H9 (cell line): ENCODE measurements at regions not wholly inside any gene's neighbourhood (a gene's known extent, or its start where the extent isn't known, plus 50 kb on each side); places are given as distances from the start of the nearest gene placed in this dataset.

Source experiments
- DNase-seq: peaks from one replicate; pipeline ENCODE4 v3.0.0-alpha.2; 2017
- H2AFZ ChIP-seq: one replicate; pipeline ENCODE4 v1.6.1; 2013; ENCODE audit warnings: mild to moderate bottlenecking, low read length, control low read depth, moderate library complexity
- H2AK5ac ChIP-seq: 2 replicates; pipeline ENCODE4 v1.6.1; 2013; ENCODE audit warnings: low read length, control low read depth, mixed read lengths; ENCODE audit not compliant: insufficient read length
- H2BK120ac ChIP-seq: one replicate; pipeline ENCODE4 v1.6.1; 2013; ENCODE audit warnings: low read depth, mild to moderate bottlenecking, low read length, control low read depth, inconsistent platforms; ENCODE audit not compliant: poor library complexity, severe bottlenecking
- H2BK12ac ChIP-seq: 2 replicates; pipeline ENCODE4 v1.6.1; 2013; ENCODE audit warnings: low read length, control low read depth, mixed read lengths, low read depth; ENCODE audit not compliant: insufficient read length
- H2BK15ac ChIP-seq: 2 replicates; pipeline ENCODE4 v1.6.1; 2013; ENCODE audit warnings: low read depth, low read length, control low read depth
- H2BK20ac ChIP-seq: one replicate; pipeline ENCODE4 v1.6.1; 2013; ENCODE audit warnings: low read depth, mild to moderate bottlenecking, low read length, control low read depth, inconsistent platforms; ENCODE audit not compliant: poor library complexity, severe bottlenecking
- H2BK5ac ChIP-seq: 2 replicates; pipeline ENCODE4 v1.6.1; 2013; ENCODE audit warnings: low read length, control low read depth, mixed read lengths; ENCODE audit not compliant: insufficient read length
- H3K14ac ChIP-seq: 2 replicates; pipeline ENCODE4 v1.6.1; 2013; ENCODE audit warnings: low read length, control low read depth; ENCODE audit not compliant: insufficient read depth
- H3K18ac ChIP-seq: 2 replicates; pipeline ENCODE4 v1.6.1; 2013; ENCODE audit warnings: low read depth, mild to moderate bottlenecking, mixed read lengths, low read length, control low read depth; ENCODE audit not compliant: insufficient read length
- H3K23ac ChIP-seq: 2 replicates; pipeline ENCODE4 v1.6.1; 2013; ENCODE audit warnings: low read length, control low read depth, mixed read lengths, low read depth; ENCODE audit not compliant: insufficient read length
- H3K23me2 ChIP-seq: 2 replicates; pipeline ENCODE4 v1.6.1; 2013; ENCODE audit warnings: low read depth, mild to moderate bottlenecking, mixed read lengths, low read length, control low read depth; ENCODE audit not compliant: insufficient read length, poor library complexity, severe bottlenecking
- H3K27ac ChIP-seq: 2 replicates; pipeline ENCODE4 v1.5.1; 2013; ENCODE audit warnings: low read length, control low read depth, mixed read lengths, low read depth; ENCODE audit not compliant: insufficient read length
- H3K27me3 ChIP-seq: 2 replicates; pipeline ENCODE4 v1.6.1; 2013; ENCODE audit warnings: low read length, control low read depth, inconsistent platforms; ENCODE audit not compliant: insufficient read depth
- H3K4ac ChIP-seq: 2 replicates; pipeline ENCODE4 v1.6.1; 2013; ENCODE audit warnings: low read depth, mild to moderate bottlenecking, control low read depth, inconsistent platforms, low read length, moderate library complexity
- H3K4me1 ChIP-seq: 2 replicates; pipeline ENCODE4 v1.6.1; 2013; ENCODE audit warnings: low read length, control low read depth, inconsistent platforms; ENCODE audit not compliant: insufficient read depth
- H3K4me2 ChIP-seq: 2 replicates; pipeline ENCODE4 v1.6.1; 2013; ENCODE audit warnings: low read length, control low read depth, mixed read lengths; ENCODE audit not compliant: insufficient read length, insufficient read depth
- H3K56ac ChIP-seq: 2 replicates; pipeline ENCODE4 v1.6.1; 2013; ENCODE audit warnings: low read depth, mild to moderate bottlenecking, mixed read lengths, low read length, control low read depth; ENCODE audit not compliant: insufficient read length
- H3K79me1 ChIP-seq: 2 replicates; pipeline ENCODE4 v1.6.1; 2013; ENCODE audit warnings: low read depth, mild to moderate bottlenecking, moderate library complexity, low read length, control low read depth, inconsistent platforms; ENCODE audit not compliant: insufficient read depth, poor library complexity, severe bottlenecking
- H3K79me2 ChIP-seq: 2 replicates; pipeline ENCODE4 v1.6.1; 2013; ENCODE audit warnings: low read length, control low read depth, inconsistent platforms; ENCODE audit not compliant: insufficient read depth
- H3K9ac ChIP-seq: 2 replicates; pipeline ENCODE4 v1.6.1; 2013; ENCODE audit warnings: low read length, control low read depth, mixed read lengths; ENCODE audit not compliant: insufficient read length; ENCODE audit errors: extremely low read depth
- H3K9me3 ChIP-seq: one replicate; pipeline ENCODE4 v1.6.1; 2013; ENCODE audit warnings: low read depth, low read length, inconsistent platforms; ENCODE audit not compliant: control insufficient read depth
- H3T11ph ChIP-seq: one replicate; pipeline ENCODE4 v1.6.1; 2013; ENCODE audit warnings: mild to moderate bottlenecking, low read length, control low read depth, inconsistent platforms
- H4K20me1 ChIP-seq: one replicate; pipeline ENCODE4 v1.6.1; 2013; ENCODE audit not compliant: control insufficient read depth, insufficient read length, insufficient read depth
- H4K5ac ChIP-seq: 2 replicates; pipeline ENCODE4 v1.6.1; 2013; ENCODE audit warnings: low read depth, mild to moderate bottlenecking, mixed read lengths, low read length, control low read depth; ENCODE audit not compliant: insufficient read length
- H4K8ac ChIP-seq: replicated peaks from 2 replicates; pipeline ENCODE4 v1.6.1; 2013; ENCODE audit warnings: low read length, control low read depth, mixed read lengths, low read depth; ENCODE audit not compliant: insufficient read length
- H4K91ac ChIP-seq: 2 replicates; pipeline ENCODE4 v1.6.1; 2013; ENCODE audit warnings: low read depth, mild to moderate bottlenecking, moderate library complexity, mixed read lengths, low read length, control low read depth; ENCODE audit not compliant: insufficient read length
- H3K27ac Mint-ChIP-seq, 3 experiments: 2 replicates in 2 of 3; 3 replicates in 1 of 3; pipeline ENCODE4 v1.8.0; 2020 to 2021; ENCODE audit warnings: mixed read lengths in 3 of 3, mild to moderate bottlenecking in 1 of 3, moderate library complexity in 1 of 3
- H3K27me3 Mint-ChIP-seq: 2 replicates; pipeline ENCODE4 v1.8.0; 2021; ENCODE audit warnings: low read depth, mild to moderate bottlenecking, moderate library complexity, mixed read lengths
- H3K36me3 Mint-ChIP-seq, 3 experiments: 2 replicates in 2 of 3; 3 replicates in 1 of 3; pipeline ENCODE4 v1.8.0; 2020 to 2021; ENCODE audit warnings: low read depth in 3 of 3, mixed read lengths in 3 of 3; ENCODE audit not compliant: insufficient read depth in 1 of 3
- H3K4me1 Mint-ChIP-seq, 2 experiments: 2 replicates each; pipeline ENCODE4 v1.8.0; 2020; ENCODE audit warnings: mixed read lengths in 2 of 2
- H3K4me3 Mint-ChIP-seq, 2 experiments: 2 replicates in 1 of 2; 3 replicates in 1 of 2; pipeline ENCODE4 v1.8.0; 2020 to 2021; ENCODE audit warnings: mild to moderate bottlenecking in 2 of 2, mixed read lengths in 2 of 2, moderate library complexity in 1 of 2
- H3K9me3 Mint-ChIP-seq, 2 experiments: 2 replicates in 1 of 2; 3 replicates in 1 of 2; pipeline ENCODE4 v1.8.0; 2020; ENCODE audit warnings: mild to moderate bottlenecking in 2 of 2, mixed read lengths in 2 of 2, moderate library complexity in 1 of 2
- CTCF ChIP-seq: fragments of 200-600 bp; sonication (generic); conservative IDR thresholded peaks from 3 replicates; pipeline ENCODE4 v1.8.0; 2021; ENCODE audit warnings: antibody characterized with exemption, mild to moderate bottlenecking
- WGBS: extraction: QIAGEN DNeasy Blood & Tissue Kit; methylation state at CpG from one replicate; pipeline ENCODE4 v1.1.7; 2013; ENCODE audit warnings: missing lambda C conversion rate, low lambda C conversion rate, mixed read lengths; ENCODE audit not compliant: insufficient read length; ENCODE audit errors: extremely low coverage; 5-methylcytosine and 5-hydroxymethylcytosine counted together

- no peak overlapping the region for H2BK5ac ChIP-seq
- Mint-ChIP-seq H3K9me3 (no peaks in the 10 kb centered on the region), H3K4me1 (peaks cover 14 to 17% of the 10 kb centered on the region in 2 experiments), H3K27ac (no peak overlapping the region), H3K4me3 (no peak overlapping the region), H3K27me3 (peaks cover 11% of the 10 kb centered on the region), H3K36me3 (no peaks in the 10 kb centered on the region)
- no peak overlapping the region for H2BK15ac ChIP-seq
- peaks cover 12% of the 10 kb centered on the region for H3K4me1 ChIP-seq
- no peak overlapping the region for H3K14ac ChIP-seq
- H4K5ac ChIP-seq = no peak overlapping the region
- H3K23me2 ChIP-seq = no peaks in the 10 kb centered on the region
- H3K4me2 ChIP-seq = no peak overlapping the region
- no peak overlapping the region for H3K27ac ChIP-seq
- H4K91ac ChIP-seq = no peak overlapping the region
- WGBS = no CpG with 5 or more reads among the region's 8 CpGs
- H3K79me1 ChIP-seq = no peaks in the 10 kb centered on the region
- no peak overlapping the region for H3K56ac ChIP-seq
- no peaks in the 10 kb centered on the region for H4K20me1 ChIP-seq
- H4K8ac ChIP-seq = no peak overlapping the region
- no peak overlapping the region for H2BK12ac ChIP-seq
- no peak overlapping the region for H2AK5ac ChIP-seq
- H3K23ac ChIP-seq = no peak overlapping the region
- no peak overlapping the region for H3K9ac ChIP-seq
- no peaks in the 10 kb centered on the region for H3K9me3 ChIP-seq
- H2BK120ac ChIP-seq = no peak overlapping the region
- H3K18ac ChIP-seq = no peak overlapping the region
- H3K79me2 ChIP-seq = no peaks in the 10 kb centered on the region
- H3T11ph ChIP-seq = no peak overlapping the region
- no peak overlapping the region for H2AFZ ChIP-seq
- no peak overlapping the region for H3K4ac ChIP-seq
- no peaks in the 10 kb centered on the region; the same call in 1 of the 2 replicates for H3K27me3 ChIP-seq
- DNase-seq = no peak
- TF ChIP-seq CTCF = no peak
- H2BK20ac ChIP-seq = no peak overlapping the region
Observed at GRCh38 chr7:25735674-25736242, 416.2 kb upstream of the NFE2L3 start.
